Endodermal cell (in vitro differentiated cells): ENCODE measurements at regions not wholly inside any gene's neighbourhood (a gene's known extent, or its start where the extent isn't known, plus 50 kb on each side); places are given as distances from the start of the nearest gene placed in this dataset.

ENCODE experiments used
- DNase-seq: peaks from one replicate; pipeline ENCODE4 v3.0.0-alpha.2; 2017
- H3K27ac ChIP-seq: 2 replicates; pipeline ENCODE4 v1.5.1; 2013; ENCODE audit warnings: mild to moderate bottlenecking, low read depth, low read length, moderate library complexity
- H3K27me3 ChIP-seq: 2 replicates; pipeline ENCODE4 v1.6.1; 2013; ENCODE audit warnings: mild to moderate bottlenecking, low read length, moderate library complexity; ENCODE audit not compliant: insufficient read depth, control insufficient read depth, poor library complexity, severe bottlenecking
- H3K36me3 ChIP-seq: 2 replicates; pipeline ENCODE4 v1.7.0; 2013; ENCODE audit warnings: mild to moderate bottlenecking, low read length, moderate library complexity; ENCODE audit not compliant: control insufficient read depth, insufficient read depth
- H3K4me1 ChIP-seq: one replicate; pipeline ENCODE4 v1.7.0; 2013; ENCODE audit warnings: low read length; ENCODE audit not compliant: control insufficient read depth, insufficient read depth
- H3K4me3 ChIP-seq: 2 replicates; pipeline ENCODE4 v1.5.1; 2013; ENCODE audit warnings: mild to moderate bottlenecking, low read length, moderate library complexity
- H3K9ac ChIP-seq: 2 replicates; pipeline ENCODE4 v1.6.1; 2013; ENCODE audit warnings: mild to moderate bottlenecking, low read length, moderate library complexity; ENCODE audit not compliant: poor library complexity, severe bottlenecking; ENCODE audit errors: extremely low read depth
- H3K9me3 ChIP-seq: 2 replicates; pipeline ENCODE4 v1.6.1; 2013; ENCODE audit warnings: mild to moderate bottlenecking, low read length, moderate library complexity; ENCODE audit not compliant: control insufficient read depth
- H3K27ac Mint-ChIP-seq: 2 replicates; pipeline ENCODE4 v1.8.0; 2020; ENCODE audit warnings: mixed read lengths
- H3K27me3 Mint-ChIP-seq: 2 replicates; pipeline ENCODE4 v1.8.0; 2021; ENCODE audit warnings: mild to moderate bottlenecking, mixed read lengths; ENCODE audit not compliant: insufficient read depth
- H3K36me3 Mint-ChIP-seq: 2 replicates; pipeline ENCODE4 v1.8.0; 2020; ENCODE audit warnings: low read depth, mixed read lengths
- H3K4me1 Mint-ChIP-seq: 2 replicates; pipeline ENCODE4 v1.8.0; 2020; ENCODE audit warnings: mixed read lengths
- H3K4me3 Mint-ChIP-seq: 2 replicates; pipeline ENCODE4 v1.8.0; 2020; ENCODE audit warnings: mild to moderate bottlenecking, moderate library complexity, mixed read lengths
- H3K9me3 Mint-ChIP-seq: 2 replicates; pipeline ENCODE4 v1.8.0; 2020; ENCODE audit warnings: mild to moderate bottlenecking, mixed read lengths
- WGBS, 2 experiments: methylation state at CpG; one replicate each; pipeline versions ENCODE4 v1.1.5 to v1.1.7; 2013; ENCODE audit warnings: missing lambda C conversion rate in 2 of 2, mixed read lengths in 1 of 2; ENCODE audit not compliant: insufficient coverage in 1 of 2, insufficient read length in 1 of 2; 5-methylcytosine and 5-hydroxymethylcytosine counted together
- TF ChIP-seq, protein P1 (sequence below): fragments of 200-600 bp; sonication (generic); conservative IDR thresholded peaks from 2 replicates; pipeline ENCODE4 v1.5.0; 2021; ENCODE audit warnings: antibody characterized with exemption, mild to moderate bottlenecking

DNA sequence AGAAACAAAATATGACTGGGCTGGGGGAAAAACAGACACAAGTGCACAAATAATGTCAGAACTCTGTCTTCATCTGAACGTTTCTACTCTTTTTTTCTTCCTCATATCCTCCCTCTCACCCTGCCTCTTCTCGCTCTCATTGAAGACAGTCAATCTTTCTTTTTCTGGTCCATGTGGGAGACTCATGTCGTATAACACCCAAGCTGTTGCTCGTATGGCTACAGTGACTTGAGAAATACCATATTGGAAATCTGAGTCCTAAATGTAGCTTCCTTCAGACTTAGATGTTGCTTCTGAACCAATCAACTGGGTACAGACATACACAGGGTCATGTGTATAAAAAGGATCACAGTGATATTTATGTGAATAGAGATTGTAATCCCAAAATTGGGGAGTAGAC lies 579.8 kb upstream of the CELF2 start:
- no peak overlapping the region for H3K4me3 Mint-ChIP-seq
- TF ChIP-seq, protein P1, sequence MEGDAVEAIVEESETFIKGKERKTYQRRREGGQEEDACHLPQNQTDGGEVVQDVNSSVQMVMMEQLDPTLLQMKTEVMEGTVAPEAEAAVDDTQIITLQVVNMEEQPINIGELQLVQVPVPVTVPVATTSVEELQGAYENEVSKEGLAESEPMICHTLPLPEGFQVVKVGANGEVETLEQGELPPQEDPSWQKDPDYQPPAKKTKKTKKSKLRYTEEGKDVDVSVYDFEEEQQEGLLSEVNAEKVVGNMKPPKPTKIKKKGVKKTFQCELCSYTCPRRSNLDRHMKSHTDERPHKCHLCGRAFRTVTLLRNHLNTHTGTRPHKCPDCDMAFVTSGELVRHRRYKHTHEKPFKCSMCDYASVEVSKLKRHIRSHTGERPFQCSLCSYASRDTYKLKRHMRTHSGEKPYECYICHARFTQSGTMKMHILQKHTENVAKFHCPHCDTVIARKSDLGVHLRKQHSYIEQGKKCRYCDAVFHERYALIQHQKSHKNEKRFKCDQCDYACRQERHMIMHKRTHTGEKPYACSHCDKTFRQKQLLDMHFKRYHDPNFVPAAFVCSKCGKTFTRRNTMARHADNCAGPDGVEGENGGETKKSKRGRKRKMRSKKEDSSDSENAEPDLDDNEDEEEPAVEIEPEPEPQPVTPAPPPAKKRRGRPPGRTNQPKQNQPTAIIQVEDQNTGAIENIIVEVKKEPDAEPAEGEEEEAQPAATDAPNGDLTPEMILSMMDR: no peak

DNA sequence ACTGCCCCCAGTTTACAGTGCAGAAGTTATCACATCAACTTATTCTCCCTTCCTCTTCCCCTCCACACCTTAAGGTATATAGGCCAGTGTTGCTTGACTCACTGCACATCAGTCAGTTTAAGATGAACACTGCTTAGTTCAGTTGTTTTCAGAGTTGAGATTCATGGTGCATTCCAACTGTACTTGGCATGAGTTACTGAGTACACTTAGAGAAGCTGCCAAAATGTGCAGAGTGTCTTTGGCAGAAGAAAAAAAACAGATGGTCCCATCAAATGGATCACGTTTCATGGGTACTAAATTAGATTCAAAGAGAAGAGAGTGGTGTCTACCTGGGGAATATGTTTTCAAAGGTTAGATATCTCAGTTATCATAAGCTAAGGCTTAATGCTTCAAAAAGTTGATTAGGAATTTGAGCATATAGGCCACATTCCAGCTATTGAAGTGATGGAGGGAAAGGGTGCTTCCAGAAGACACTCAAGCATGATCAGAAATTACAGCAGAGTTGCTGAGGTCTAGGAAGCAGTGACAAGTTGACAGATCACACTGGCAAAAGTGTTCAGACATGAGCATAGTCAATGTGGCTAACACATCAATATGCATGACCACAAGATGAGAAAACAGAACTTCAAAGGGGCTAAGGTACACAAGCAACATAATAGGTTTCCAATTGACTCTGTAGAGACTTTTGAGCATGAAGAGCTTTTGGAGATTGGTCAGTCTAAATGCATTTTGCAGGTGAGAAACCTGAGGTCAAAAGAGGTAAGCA lies 579.2 kb upstream of the CELF2 start:
- Mint-ChIP-seq H3K9me3 (peaks cover 9% of the 10 kb centered on the region), H3K27me3 (no peaks in the 10 kb centered on the region), H3K36me3 (no peaks in the 10 kb centered on the region), H3K4me1 (no peaks in the 10 kb centered on the region), H3K27ac (no peak overlapping the region), H3K4me3 (no peak overlapping the region)
- Histone ChIP-seq H3K36me3 (no peaks in the 10 kb centered on the region), H3K4me3 (no peak overlapping the region), H3K27me3 (no peaks in the 10 kb centered on the region), H3K9me3 (peaks cover 6% of the 10 kb centered on the region), H3K4me1 (no peaks in the 10 kb centered on the region), H3K27ac (no peak overlapping the region), H3K9ac (no peak overlapping the region)
- no peak for DNase-seq
- WGBS, 2 experiments: 83 to 100% methylated on average over 1 of the region's 1 CpG
- TF ChIP-seq, protein P1: no peak

More for the DNA sequence above, 579.8 kb upstream of the CELF2 start:
- WGBS, 2 experiments: 86 to 88% methylated on average over 4 of the region's 4 CpGs
- Mint-ChIP-seq H3K4me1 (no peaks in the 10 kb centered on the region), H3K9me3 (peaks cover 9% of the 10 kb centered on the region), H3K36me3 (no peaks in the 10 kb centered on the region), H3K27ac (no peak overlapping the region), H3K27me3 (no peaks in the 10 kb centered on the region)
- DNase-seq: no peak
- H3K27ac ChIP-seq: no peak overlapping the region
- no peaks in the 10 kb centered on the region for H3K27me3 ChIP-seq
- H3K9me3 ChIP-seq: peaks cover 6% of the 10 kb centered on the region
- H3K9ac ChIP-seq: no peak overlapping the region
- no peaks in the 10 kb centered on the region for H3K36me3 ChIP-seq
- H3K4me1 ChIP-seq: no peaks in the 10 kb centered on the region
- H3K4me3 ChIP-seq: no peak overlapping the region

DNA sequence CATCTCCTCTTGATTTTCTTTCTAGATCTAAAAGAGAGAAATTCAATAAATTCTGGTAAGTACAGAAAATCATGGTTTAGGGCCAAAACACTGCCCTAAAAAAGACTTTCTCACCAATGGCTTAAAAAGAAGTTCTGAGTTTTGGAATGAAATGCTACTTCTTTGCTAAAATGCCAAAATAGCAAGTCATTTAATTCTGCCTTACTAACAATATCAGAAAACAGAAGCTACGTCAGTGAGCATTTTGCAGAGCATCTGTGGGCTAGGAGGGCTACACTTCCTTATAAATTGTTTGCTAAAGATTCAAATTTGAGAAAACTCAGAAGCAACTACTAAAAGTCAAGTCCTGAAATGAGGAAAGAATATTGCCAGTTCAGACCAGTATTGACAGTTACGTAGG lies 560.8 kb upstream of the CELF2 start:
- no peaks in the 10 kb centered on the region for H3K36me3 Mint-ChIP-seq
- Histone ChIP-seq H3K27ac (no peak overlapping the region), H3K9ac (no peak overlapping the region), H3K4me1 (no peaks in the 10 kb centered on the region), H3K27me3 (no peaks in the 10 kb centered on the region), H3K9me3 (no peaks in the 10 kb centered on the region), H3K4me3 (no peak overlapping the region), H3K36me3 (no peaks in the 10 kb centered on the region)
- no peak overlapping the region for H3K27ac Mint-ChIP-seq
- TF ChIP-seq, protein P1: no peak
- H3K9me3 Mint-ChIP-seq: peaks cover 5% of the 10 kb centered on the region
- no peaks in the 10 kb centered on the region for H3K4me1 Mint-ChIP-seq
- DNase-seq: no peak
- no peak overlapping the region for H3K4me3 Mint-ChIP-seq
- no peaks in the 10 kb centered on the region for H3K27me3 Mint-ChIP-seq
- WGBS, 2 experiments: 93% methylated on average over 2 of the region's 2 CpGs; no CpG with 5 or more reads in 1 of the 2 experiments
